GM12878 (cell line): ENCODE measurements at regions not wholly inside any gene's neighbourhood (a gene's known extent, or its start where the extent isn't known, plus 50 kb on each side); places are given as distances from the start of the nearest gene placed in this dataset.
A peak's percentile ranks its signal among the peaks of the same experiment; 100 is the strongest.

ENCODE experiments used
- ATF2 ChIP-seq: IDR thresholded peaks from 2 replicates; pipeline ENCODE4 v1.6.1; 2012; ENCODE audit warnings: low read length, inconsistent platforms
- BHLHE40 ChIP-seq, 2 experiments: fragments of 450-650 bp in 1 of 2; IDR thresholded peaks; 2 replicates each; pipeline ENCODE4 v1.6.1; 2011 to 2017; ENCODE audit warnings: low read depth in 2 of 2, borderline replicate concordance in 1 of 2, improper control_type of control experiment in 1 of 2, low read length in 1 of 2, mild to moderate bottlenecking in 1 of 2
- CBX3 ChIP-seq: fragments of 200-600 bp; sonication (generic); IDR thresholded peaks from 2 replicates; pipeline ENCODE4 v1.6.1; 2016; ENCODE audit warnings: low read depth, borderline replicate concordance
- CHD1 ChIP-seq: IDR thresholded peaks from 2 replicates; pipeline ENCODE4 v1.6.1; 2012; ENCODE audit warnings: low read depth, low read length, improper control_type of control experiment
- CREM ChIP-seq: IDR thresholded peaks from 2 replicates; pipeline ENCODE4 v1.6.1; 2014; ENCODE audit warnings: antibody characterized with exemption, low read depth
- DPF2 ChIP-seq: fragments of 450-650 bp; IDR thresholded peaks from 2 replicates; pipeline ENCODE4 v1.6.1; 2017; ENCODE audit warnings: mild to moderate bottlenecking
- HDGF ChIP-seq: fragments of 450-650 bp; IDR thresholded peaks from 2 replicates; pipeline ENCODE4 v1.6.1; 2016; ENCODE audit warnings: antibody characterized with exemption
- JUND ChIP-seq: IDR thresholded peaks from 2 replicates; pipeline ENCODE4 v1.6.1; 2012; ENCODE audit warnings: low read depth, mild to moderate bottlenecking, low read length, improper control_type of control experiment, moderate library complexity
- KAT2A ChIP-seq: conservative IDR thresholded peaks from 2 replicates; pipeline ENCODE4 v1.6.1; 2011; ENCODE audit warnings: low read depth, low read length; ENCODE audit not compliant: control insufficient read depth
- KDM1A ChIP-seq: fragments of 200-600 bp; sonication (generic); IDR thresholded peaks from 2 replicates; pipeline ENCODE4 v1.6.1; 2016; ENCODE audit warnings: borderline replicate concordance
- MTA2 ChIP-seq: fragments of 450-650 bp; IDR thresholded peaks from 2 replicates; pipeline ENCODE4 v1.6.1; 2016; ENCODE audit warnings: low read depth, mild to moderate bottlenecking, moderate library complexity
- NFXL1 ChIP-seq: fragments of 450-650 bp; IDR thresholded peaks from 2 replicates; pipeline ENCODE4 v1.6.1; 2017; ENCODE audit warnings: antibody characterized with exemption, mild to moderate bottlenecking, borderline replicate concordance
- NFYA ChIP-seq: IDR thresholded peaks from 2 replicates; pipeline ENCODE4 v1.6.1; 2011; ENCODE audit warnings: low read depth, mild to moderate bottlenecking, low read length, improper control_type of control experiment, borderline replicate concordance
- NR2C2 ChIP-seq: IDR thresholded peaks from 2 replicates; pipeline ENCODE4 v1.6.1; 2011; ENCODE audit warnings: borderline replicate concordance, low read depth; ENCODE audit not compliant: control insufficient read depth, insufficient read length
- PRDM15 ChIP-seq: fragments of 450-650 bp; formaldehyde crosslinking; IDR thresholded peaks from 2 replicates; pipeline ENCODE4 v1.4.0; 2020; ENCODE audit warnings: mild to moderate bottlenecking, moderate library complexity
- RAD21 ChIP-seq: IDR thresholded peaks from 2 replicates; pipeline ENCODE4 v1.6.1; 2011; ENCODE audit warnings: mild to moderate bottlenecking, low read depth, low read length, moderate library complexity; ENCODE audit not compliant: insufficient read depth
- RBBP5 ChIP-seq: fragments of 200-600 bp; sonication (generic); conservative IDR thresholded peaks from 2 replicates; pipeline ENCODE4 v1.6.1; 2016
- SKIL ChIP-seq: fragments of 450-650 bp; IDR thresholded peaks from 2 replicates; pipeline ENCODE4 v1.6.1; 2017; ENCODE audit warnings: mild to moderate bottlenecking, low read depth, inconsistent platforms; ENCODE audit not compliant: poor library complexity, severe bottlenecking
- SREBF1 ChIP-seq: IDR thresholded peaks from 2 replicates; pipeline ENCODE4 v1.6.1; 2012; ENCODE audit warnings: mild to moderate bottlenecking, low read length
- TBL1XR1 ChIP-seq: IDR thresholded peaks from 2 replicates; pipeline ENCODE4 v1.6.1; 2012; ENCODE audit warnings: low read depth, low read length, improper control_type of control experiment
- YY1 ChIP-seq: IDR thresholded peaks from 2 replicates; pipeline ENCODE4 v1.6.1; 2011; ENCODE audit warnings: low read depth, mild to moderate bottlenecking, low read length
- ZNF592 ChIP-seq: fragments of 450-650 bp; IDR thresholded peaks from 2 replicates; pipeline ENCODE4 v1.6.1; 2017; ENCODE audit warnings: mild to moderate bottlenecking, moderate library complexity

GRCh38 chr2:78281164-78281563 is 744.3 kb upstream of the REG3G start (continued):
- no peak for TF ChIP-seq PRDM15
- no peak for TF ChIP-seq RBBP5
- no peak for TF ChIP-seq KAT2A
- peak; percentile 43; the same call in 1 of the 2 replicates for TF ChIP-seq DPF2
- TF ChIP-seq SREBF1 = no peak
- peak; percentile 85 for TF ChIP-seq MTA2
- peak; percentile 41 for TF ChIP-seq SKIL
- no peak for TF ChIP-seq NFXL1
- no peak for TF ChIP-seq CHD1
- TF ChIP-seq CREM = no peak
- TF ChIP-seq TBL1XR1 = no peak
- no peak for TF ChIP-seq JUND
- no peak for TF ChIP-seq NFYA
- TF ChIP-seq BHLHE40 (IDR thresholded peaks at IDR 0.05; ENCODE audit: borderline replicate concordance in 1 of 2, low read depth in 2 of 2, low read length in 1 of 2) = peak in 1 of 2 experiments; percentile 46; a peak in 1 of 4 replicates
- TF ChIP-seq YY1 = no peak
- TF ChIP-seq ATF2 = no peak
- no peak for TF ChIP-seq ZNF592
- no peak for TF ChIP-seq HDGF
- TF ChIP-seq NR2C2 = no peak
- no peak for TF ChIP-seq RAD21
- no peak for TF ChIP-seq CBX3
- TF ChIP-seq KDM1A = no peak
